ENCODE measurements at regions not wholly inside any gene's neighbourhood (a gene's known extent, or its start where the extent isn't known, plus 50 kb on each side); places are given as distances from the start of the nearest gene placed in this dataset.
"Not testable (repeated sequence)": the region's sequence is repeated elsewhere in the genome, so short reads cannot be mapped to it uniquely, and the experiment has no call there.

- Histone ChIP-seq H3K27ac (replicated peaks) (no peak overlapping the region), H3K27me3 (ENCODE audit: insufficient read depth, poor library complexity, severe bottlenecking) (no peaks in the 10 kb centered on the region), H3K4me3 (replicated peaks; ENCODE audit: insufficient read depth, low read length) (no peak overlapping the region)
- TF ChIP-seq GABPA (IDR thresholded peaks at IDR 0.05; ENCODE audit: low read depth): no peak
- TF ChIP-seq SPI1 (IDR thresholded peaks at IDR 0.05; ENCODE audit: borderline replicate concordance, low read depth): no peak
- no peak for TF ChIP-seq CTCF (IDR thresholded peaks at IDR 0.05; ENCODE audit: insufficient read depth, low read length)
- no peak for TF ChIP-seq POLR2AphosphoS5 (IDR thresholded peaks at IDR 0.05; ENCODE audit: low read depth)
- no peak for TF ChIP-seq REST (IDR thresholded peaks at IDR 0.05; ENCODE audit: insufficient replicate concordance, low read depth)
- DNase-seq (ENCODE audit: low read depth in 1 of 2, low spot score in 1 of 2): no peak
Measured at GRCh38 chr13:80877209-80877943, 536.5 kb upstream of the SPRY2 start.

- TF ChIP-seq SPI1 (IDR thresholded peaks at IDR 0.05; ENCODE audit: borderline replicate concordance, low read depth) (peak; percentile 90), POLR2AphosphoS5 (IDR thresholded peaks at IDR 0.05; ENCODE audit: low read depth) (peak; percentile 72), REST (IDR thresholded peaks at IDR 0.05; ENCODE audit: insufficient replicate concordance, low read depth) (no peak), GABPA (IDR thresholded peaks at IDR 0.05; ENCODE audit: low read depth) (peak; percentile 19; the same call in 1 of the 2 replicates)
- H3K4me3 ChIP-seq (replicated peaks; ENCODE audit: insufficient read depth, low read length): no peak overlapping the region
- no peaks in the 10 kb centered on the region for H3K27me3 ChIP-seq (ENCODE audit: insufficient read depth, poor library complexity, severe bottlenecking)
- DNase-seq (ENCODE audit: low read depth in 1 of 2, low spot score in 1 of 2): peak; percentile 31 to 95
- H3K27ac ChIP-seq (replicated peaks): 0 out of 2 replicates have a peak overlapping the region, but pooled peaks have one; percentile 7
Measured at GRCh38 chr13:80873589-80873988, 532.7 kb upstream of the SPRY2 start.

GRCh38 chr13:80871971-80872370 is 531.0 kb upstream of the SPRY2 start:
- H3K27me3 ChIP-seq (ENCODE audit: insufficient read depth, poor library complexity, severe bottlenecking); H3K4me3 ChIP-seq (replicated peaks; ENCODE audit: insufficient read depth, low read length); DNase-seq (ENCODE audit: low read depth in 1 of 2, low spot score in 1 of 2); H3K27ac ChIP-seq (replicated peaks): not testable (repeated sequence)

- DNase-seq (ENCODE audit: low read depth in 1 of 2, low spot score in 1 of 2): no peak
- no peak for TF ChIP-seq POLR2AphosphoS5 (IDR thresholded peaks at IDR 0.05; ENCODE audit: low read depth)
- no peak for TF ChIP-seq CTCF (IDR thresholded peaks at IDR 0.05; ENCODE audit: insufficient read depth, low read length)
- no peak for TF ChIP-seq GABPA (IDR thresholded peaks at IDR 0.05; ENCODE audit: low read depth)
- TF ChIP-seq REST (IDR thresholded peaks at IDR 0.05; ENCODE audit: insufficient replicate concordance, low read depth): no peak
- no peak for TF ChIP-seq SPI1 (IDR thresholded peaks at IDR 0.05; ENCODE audit: borderline replicate concordance, low read depth)
- Histone ChIP-seq H3K27me3 (ENCODE audit: insufficient read depth, poor library complexity, severe bottlenecking) (no peaks in the 10 kb centered on the region), H3K4me3 (replicated peaks; ENCODE audit: insufficient read depth, low read length) (no peak overlapping the region), H3K27ac (replicated peaks) (no peak overlapping the region)
Measured at GRCh38 chr13:80871481-80871880, 530.6 kb upstream of the SPRY2 start.

All from HL-60 (cell line).